ENCODE measurements at regions not wholly inside any gene's neighbourhood (a gene's known extent, or its start where the extent isn't known, plus 50 kb on each side); places are given as distances from the start of the nearest gene placed in this dataset.

DNA sequence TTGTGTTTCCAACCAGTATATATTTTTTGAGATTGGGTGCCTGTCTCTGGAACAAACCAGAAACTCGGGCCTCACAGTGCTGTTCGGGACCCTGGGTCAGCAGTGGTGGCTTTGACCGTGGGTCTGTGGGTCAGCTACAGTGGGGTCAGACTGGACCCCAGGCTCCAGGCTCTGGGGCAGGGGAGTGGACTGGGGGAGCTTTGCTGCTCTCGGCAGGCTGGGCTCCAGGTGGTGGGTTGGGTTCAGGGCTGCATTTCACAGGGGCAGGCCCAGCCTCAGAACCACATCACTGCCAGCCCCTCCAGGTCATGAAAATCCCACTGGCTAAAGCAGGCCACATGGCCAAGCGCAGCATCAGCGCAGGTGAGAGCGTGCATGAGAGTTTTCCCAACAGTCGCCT lies 1279.3 kb downstream of the BRD1 start:
- no peak for DNase-seq

DNA sequence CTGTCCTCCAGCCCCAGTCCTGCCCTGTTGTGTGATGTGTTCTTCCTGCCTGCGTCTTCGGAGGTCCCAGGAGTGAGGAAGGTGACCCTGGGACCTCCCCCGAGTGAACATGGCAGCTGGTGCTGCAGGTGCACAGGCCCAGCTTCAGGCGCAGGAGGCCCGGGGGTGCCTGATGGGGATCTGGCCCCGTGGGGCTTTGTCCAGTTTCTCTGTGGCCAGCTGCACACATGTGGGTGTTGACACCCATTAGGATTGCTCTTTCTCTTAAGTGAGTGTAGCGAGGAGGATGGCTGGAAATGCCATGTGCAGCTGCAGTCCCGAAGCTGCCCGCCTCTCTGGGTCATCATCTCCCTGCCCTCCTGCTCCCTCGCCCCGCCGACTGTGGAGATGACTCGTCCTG lies 1279.7 kb downstream of the BRD1 start:
- no peak for DNase-seq

DNA sequence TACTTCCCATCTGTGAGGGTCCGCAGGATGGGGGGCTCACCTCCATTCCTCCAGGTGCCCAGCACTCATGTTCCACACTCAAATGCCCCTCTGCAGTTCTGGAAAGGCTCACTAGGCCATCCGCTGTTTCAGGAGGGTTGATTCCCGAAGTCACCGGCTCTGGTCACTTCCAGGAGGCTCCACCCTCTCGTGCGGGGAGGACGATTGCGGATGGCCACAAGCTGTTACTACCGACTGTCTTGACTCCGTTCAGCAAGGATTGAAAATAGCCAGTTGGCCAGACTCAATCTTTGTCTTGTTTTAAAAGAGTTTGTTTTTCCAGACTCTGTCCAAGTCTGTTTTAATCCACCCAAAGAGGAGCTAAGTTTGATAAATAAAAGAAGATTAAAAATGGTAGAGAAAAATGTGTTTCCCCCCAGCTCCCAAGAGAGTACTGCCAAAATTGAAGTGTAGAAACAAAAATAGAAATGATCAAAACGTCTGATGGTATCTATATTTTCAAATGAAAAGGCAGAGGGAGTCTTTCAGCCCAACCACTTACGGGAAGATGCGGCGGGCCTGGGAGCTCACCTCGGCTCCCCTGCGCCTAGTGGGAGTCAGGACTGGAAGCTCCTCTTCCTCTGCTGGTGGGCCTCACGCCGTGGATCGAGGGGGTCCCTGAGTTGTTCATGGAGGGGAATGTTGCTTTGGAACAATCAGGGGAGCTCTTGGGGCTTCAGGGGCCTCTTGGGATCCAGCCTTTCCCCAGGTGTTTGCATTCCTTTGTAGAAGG lies 1280.8 kb downstream of the BRD1 start:
- DNase-seq: no peak

DNA sequence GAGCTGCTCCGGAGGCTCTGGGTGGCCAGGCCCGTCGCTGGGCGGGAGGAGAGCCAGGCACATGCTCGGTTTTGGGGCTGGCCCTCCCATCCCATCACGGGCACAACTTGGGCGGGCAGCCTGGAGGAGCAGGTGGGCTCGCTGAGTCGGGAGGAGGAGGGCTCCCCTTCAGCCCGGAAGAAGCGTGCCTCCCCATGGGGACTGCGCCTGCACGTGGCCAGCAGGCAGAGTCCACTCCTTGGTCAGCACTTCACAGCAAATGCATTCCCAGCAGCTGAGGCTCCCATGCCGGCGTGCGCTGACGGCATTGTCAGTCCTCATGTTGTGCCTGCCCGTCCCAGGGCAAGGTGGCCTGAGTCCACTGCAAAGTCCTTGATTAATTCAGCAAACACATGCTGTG lies 1281.7 kb downstream of the BRD1 start:
- no peak for DNase-seq

DNA sequence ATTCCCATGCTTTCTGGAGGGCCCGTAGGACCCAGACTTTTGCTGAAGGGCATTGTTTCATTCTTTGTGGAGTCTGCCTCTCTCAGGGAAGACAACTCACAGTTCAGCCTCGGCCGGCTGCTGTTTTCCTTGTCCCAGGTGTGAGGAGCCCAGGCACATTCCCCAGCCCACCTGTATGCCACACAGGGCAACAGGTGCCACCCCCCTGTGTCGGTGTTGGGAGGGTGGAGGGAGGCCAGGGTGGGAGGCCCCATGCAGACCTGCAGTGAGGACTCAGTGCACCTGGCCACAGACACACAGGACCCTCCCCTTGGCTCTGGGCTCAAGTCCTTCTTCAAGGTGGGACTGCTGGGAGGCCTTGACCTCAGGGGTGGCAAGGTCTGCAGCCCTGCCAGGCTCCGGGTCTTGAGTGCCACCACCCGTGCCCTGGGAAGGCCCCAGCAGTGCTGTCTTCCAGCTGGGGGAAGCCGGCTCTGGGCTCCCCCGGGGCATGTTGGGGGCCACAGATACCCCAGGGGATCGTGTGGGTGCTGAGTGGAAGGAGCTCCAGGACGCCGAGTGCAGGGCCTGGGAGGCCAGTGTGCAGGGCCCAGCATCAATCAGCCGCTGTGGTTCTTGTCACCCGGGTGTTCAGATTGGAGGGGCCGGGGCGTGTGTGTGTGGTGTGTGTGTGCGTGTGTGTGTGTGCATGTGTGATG lies 1286.1 kb downstream of the BRD1 start:
- no peak for DNase-seq

DNA sequence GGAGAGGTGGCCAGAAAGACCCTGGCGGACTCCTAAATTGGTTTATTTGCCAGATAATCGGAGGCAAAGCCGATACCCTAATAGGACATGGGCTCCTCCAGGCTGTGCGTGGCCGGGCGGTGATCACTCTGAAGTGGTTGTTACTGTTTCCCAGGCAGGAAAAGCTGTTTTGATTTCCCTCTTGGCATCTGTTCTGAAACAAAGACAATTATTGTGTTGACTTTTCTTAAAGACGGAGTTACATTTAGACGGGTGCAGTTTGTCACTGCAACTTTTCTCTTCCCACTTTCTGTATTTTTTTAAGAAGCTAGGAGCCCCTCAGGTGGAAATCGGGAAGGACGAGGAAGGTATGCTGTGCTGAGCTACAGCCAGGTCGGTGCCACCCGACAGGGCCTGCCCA lies 1288.4 kb downstream of the BRD1 start:
- DNase-seq: no peak

DNA sequence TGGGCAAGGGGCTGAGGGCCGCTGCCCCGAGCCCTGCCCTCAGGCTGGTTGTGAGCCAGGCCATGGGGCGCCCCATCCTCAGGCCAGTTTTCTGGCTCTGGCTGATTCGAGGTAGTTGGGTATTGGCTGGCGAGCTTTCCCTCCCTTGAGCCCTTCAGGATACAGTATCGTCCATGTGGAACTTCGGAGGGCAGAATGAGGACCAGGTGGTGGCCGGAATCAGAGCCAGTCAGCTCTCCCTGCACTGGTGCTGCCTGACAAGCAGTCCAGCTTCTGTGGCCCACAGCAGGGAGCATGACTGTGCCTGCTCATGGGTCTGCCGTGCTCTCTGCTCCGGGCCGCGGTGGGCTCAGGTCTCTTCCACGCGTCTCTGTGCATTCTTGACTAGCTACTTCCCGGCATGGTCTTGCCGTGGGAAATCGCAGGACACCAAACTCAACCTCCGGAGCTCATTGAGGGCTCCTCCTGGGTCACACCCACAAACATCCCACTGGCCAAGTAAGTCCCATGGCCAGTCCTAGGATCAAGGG lies 1289.3 kb downstream of the BRD1 start:
- no peak for DNase-seq

DNA sequence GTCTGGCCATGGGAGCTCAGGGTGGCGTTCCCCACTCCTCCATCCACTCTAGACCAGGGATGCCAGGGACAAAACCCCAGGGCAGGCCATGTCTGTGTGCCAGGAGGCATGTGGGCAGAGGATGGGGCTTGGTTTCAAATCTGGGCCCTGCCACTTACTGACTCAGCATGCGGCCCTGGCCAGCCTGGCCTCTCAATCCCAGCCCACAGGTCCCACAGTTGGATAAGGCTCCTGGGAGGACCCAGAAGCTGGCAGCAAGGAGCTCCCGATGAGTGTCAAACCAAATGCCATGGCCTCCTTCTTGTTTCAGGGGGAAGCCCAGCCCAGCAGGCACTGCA lies 1290.4 kb downstream of the BRD1 start:
- no peak for DNase-seq

DNA sequence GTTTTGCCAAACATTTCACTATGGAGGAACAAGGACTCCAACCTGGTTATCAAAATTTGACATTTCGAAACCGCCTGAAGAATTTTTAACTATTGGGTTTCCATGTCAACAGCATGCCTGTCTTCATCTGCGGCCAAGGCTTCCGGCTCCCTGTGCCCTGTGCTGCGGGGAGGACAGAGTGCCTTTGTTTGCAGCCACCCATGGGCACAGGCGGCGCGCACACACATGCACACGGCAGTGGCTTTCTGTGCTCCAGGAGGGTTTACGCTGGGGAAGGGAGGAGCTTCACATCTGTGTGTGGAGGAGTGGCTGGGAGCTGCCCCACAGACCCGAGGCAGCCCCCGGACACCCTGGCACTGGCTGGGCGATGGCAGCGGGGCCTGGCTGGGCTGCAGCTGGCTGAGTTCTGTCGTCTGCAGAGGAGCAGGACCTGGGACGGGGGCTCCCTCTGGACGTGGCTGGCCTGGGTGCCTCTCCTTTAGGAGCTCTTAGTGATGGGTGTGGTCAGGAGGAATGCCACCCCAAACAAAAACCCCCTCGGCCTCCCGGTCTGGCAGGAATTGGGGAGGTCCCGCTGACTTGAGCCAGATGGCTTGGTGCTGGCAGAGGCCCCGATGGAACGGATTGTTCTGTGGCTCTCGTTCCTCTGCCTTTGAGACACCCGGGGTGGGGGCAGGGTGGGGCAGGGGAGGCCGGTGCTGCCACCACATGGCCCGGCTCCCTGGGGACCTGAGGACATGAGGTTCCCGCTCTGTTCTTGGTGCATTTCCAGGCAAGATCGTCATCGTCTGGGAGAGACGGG lies 1290.9 kb downstream of the BRD1 start:
- no peak for DNase-seq

DNA sequence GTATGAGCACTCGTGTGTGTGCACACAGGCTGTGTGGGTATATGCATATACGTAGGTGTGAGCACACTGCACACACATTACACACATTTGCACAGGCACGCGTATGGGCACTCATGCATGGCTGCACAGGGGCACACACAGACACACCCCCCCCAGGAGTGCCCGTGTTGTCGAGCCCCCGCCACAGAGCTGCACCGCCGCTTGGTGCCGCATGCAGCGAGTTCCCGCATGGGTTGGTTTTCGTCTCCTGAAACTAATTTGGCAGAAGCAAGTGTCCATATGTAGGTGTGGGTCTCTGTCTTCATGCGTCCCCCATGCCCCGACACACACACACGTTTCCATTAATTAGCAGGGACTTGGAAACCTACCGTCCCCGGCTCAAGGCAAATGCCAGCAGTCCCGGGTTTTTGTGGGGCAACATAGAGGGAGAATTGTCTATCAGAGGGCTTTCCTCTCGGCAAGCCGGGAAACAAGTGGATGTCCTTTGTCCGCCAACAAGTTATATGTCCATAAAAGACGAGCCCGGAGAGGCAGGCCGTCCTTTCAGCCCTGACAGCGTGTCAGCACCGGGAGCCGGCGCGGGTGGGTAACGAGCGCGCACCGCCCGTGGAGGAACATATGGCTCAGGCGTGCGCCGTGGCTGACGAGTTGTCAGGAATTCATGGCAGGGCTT lies 1291.7 kb downstream of the BRD1 start:
- DNase-seq: no peak

DNA sequence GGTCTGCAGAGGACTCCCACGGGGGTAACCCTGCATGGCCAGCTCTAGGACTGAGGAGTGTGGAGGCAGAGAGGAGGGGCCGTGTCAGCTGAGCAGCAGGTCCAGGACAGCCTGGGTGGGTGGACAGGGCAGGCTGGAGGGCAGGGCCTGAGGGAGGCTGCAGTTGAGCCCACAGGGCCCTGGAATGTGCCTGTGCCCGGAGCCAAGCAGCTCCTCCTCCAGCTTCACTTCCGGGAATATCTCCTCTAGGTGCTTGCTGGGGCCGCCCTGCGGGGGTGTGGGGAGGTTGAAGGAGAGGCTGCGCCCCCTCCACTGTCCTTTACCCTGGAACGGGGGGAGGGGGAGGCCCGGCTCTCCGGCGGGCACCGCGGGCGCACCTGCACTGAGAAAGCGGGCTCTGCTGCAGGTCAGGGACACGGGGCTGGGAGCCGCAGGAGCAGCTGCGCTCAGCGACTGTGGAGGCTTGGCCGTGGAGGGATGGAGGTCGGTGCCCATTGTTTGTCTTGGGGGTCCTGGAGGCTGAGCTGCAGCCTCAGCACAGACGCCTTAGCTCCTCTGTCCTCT lies 1293.2 kb downstream of the BRD1 start:
- DNase-seq: no peak

DNA sequence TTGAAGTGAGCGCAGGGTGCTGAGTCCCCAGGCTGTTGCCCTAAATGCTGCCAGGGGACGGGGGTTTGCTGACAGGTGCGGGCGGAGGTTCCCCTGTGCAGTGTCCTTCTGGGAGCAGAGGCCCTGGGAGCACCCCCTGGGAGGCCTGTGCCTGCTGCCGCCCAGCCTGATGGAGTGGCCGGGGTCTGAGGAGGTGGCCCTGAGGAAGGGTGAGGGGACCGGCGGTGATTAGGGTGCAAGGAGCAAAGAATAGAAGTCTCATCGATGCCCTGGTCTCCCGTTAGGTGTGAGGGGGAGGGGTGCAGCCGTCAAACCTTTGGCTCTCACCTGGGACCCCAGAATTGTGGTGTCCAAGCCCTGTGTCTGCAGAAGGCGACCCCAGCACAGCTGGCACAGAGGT lies 1294.7 kb downstream of the BRD1 start:
- DNase-seq: no peak

DNA sequence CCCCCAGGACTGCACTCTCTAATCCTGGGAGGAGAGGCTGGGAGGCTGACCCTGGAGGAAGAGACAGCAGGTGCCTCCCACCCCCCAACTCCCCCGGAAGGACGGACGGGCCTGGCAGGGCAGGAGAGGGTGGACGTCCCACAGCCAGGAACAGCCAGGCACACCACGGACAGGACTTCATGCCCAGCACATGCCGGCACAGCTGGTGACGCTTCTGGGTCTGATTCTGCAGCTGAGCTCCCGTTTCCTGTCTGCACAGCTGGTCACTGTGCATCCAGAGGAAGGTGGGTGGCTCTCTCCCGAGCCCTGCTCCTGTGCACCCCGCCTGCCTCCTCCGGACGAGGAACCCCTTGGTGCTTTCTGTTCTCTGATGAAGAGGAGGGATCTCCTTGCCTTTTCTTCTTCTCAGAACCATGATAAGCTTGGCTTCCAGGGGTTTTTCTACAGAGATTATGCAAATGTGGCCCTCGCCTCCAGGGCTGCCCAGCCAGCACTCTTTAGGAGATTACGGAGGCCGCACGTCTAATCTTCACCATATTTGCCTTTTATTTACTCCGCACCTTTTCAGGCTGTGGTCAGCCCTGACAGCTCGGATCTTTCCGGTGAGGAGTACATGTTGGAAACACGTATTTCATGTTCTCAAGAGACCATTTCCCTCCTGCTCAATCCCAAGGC lies 1295.8 kb downstream of the BRD1 start:
- DNase-seq: no peak

DNA sequence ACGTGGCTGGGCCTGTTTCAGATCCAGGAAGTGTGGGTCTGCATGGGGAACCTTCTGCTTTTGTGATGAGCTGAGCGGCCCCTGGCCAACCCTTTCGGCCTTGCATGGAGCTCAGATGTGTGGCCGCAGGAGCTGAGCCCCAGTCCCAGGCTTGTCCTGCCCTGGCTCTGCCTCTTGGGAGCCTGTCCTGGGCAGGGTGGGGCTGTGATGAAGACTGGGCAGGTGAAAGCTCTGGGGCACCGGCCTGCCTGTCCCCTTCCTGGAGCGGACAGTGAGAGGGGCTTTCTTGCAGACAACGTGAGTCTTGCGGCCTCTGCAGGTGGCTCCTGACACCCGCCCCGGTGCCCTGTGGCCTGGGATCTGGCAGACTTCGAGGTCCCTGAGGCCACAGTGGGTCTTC lies 1296.6 kb downstream of the BRD1 start:
- DNase-seq: no peak

DNA sequence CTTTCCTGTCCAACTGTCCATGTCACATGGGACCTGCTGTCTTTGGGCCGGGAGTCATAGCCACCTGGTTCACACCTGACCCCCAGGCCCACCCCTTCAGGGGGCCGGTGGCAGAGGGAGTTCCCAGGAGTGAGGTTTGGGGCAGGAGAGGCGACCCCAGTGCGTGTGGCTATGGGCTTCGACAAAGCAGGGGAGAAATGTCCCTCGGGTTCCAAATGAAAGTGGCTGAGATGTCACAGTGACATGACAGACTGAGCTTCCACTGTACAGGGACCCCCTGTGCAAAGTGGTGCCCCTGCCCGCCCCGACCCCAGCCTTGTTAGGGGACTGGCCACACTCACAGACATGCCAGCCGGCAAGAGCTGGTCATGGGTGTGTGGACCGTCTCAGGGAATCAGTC lies 1297.0 kb downstream of the BRD1 start:
- no peak for DNase-seq

DNA sequence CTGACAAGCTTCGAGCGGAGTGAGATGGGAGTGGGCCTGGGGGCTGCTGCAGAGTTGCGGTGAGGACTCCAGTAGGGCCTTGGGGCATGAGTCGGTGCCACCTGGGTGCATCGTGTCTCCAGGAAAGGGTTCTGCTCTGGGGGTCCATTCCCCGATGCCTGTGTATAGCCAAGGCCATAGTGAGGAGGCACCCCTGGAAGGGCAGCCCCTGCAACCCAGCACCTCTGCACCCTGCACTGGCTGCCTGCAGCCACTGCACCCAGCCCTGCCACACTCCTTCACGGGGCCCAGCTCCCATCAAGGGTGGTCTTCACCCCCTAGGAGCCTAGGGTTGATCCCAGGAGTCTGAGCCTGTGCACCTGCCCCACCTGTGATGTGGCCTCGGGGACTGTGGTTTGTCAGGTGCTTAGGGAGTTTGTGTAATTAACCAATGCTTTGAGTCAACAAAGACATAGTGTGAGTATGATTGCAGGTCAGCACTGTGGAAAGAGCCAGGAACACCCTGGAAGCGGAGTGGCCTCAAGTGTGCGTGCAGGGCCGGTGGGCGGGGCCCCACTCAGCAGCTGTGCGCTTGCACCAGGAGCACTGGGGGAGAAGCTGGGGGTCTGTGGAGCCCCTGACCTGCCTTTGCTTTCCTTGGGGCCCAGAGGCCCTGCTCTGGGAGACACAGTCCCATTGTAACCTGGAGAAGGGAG lies 1299.3 kb downstream of the BRD1 start:
- DNase-seq: no peak

DNA sequence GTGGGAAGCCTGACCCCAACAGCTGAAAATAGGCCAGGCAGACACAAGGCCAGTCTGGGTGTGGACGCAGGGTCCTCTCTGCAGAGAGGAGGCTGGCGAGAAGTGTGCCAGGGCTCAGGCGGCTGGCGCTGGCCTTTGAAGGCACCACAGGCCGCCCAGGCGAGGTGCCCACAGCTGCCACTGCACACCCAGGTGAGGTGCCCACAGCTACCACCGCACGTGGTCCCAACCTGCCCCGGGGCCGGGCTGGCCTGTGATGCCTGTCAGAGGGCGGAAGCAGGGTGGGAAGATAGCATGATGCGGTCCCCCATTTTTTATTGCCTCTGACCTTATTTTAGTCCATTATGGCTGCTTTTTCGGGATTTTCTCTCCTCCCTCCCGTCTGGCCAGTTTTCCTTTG lies 1303.9 kb downstream of the BRD1 start:
- DNase-seq: no peak

DNA sequence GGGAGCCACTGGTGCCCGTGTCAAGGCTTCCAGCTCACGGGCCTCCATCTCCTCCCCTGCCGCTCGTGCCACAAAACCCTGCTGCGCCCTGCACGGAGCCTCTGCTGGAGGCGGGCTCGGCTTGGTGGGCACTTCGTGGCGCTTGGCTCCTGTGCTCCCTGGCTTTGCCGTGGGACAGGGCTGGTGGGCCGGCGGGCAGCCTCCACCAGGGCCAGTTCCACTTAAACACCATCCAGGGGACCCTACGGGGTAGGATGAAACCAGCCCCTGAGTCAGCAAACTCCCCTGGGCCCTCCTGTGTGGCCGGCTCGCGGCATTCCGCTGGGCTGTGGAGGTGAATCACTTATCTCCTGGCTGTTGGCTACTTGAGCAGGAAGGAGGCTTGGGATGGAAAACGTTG lies 1304.6 kb downstream of the BRD1 start:
- no peak for DNase-seq

DNA sequence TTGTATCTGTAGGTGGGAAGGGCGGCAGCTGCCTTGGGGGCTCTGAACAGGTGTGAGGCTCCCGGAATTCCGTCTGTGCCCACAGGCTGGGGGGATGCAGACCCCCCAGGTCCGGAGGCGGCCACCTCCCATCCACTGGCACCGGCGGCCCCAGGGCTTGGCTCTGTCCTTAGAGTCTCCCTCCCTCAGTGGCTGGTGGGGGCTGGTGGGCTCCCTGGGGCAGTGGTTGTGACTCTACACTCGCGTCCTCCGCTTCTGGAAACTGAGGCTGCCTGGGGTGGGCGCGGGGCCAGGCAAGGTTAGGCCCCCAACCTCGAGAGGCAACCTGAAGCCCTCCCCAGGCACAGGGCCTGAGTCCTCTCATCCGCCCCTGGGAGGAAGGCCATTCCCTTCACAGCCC lies 1305.4 kb downstream of the BRD1 start:
- DNase-seq: no peak

DNA sequence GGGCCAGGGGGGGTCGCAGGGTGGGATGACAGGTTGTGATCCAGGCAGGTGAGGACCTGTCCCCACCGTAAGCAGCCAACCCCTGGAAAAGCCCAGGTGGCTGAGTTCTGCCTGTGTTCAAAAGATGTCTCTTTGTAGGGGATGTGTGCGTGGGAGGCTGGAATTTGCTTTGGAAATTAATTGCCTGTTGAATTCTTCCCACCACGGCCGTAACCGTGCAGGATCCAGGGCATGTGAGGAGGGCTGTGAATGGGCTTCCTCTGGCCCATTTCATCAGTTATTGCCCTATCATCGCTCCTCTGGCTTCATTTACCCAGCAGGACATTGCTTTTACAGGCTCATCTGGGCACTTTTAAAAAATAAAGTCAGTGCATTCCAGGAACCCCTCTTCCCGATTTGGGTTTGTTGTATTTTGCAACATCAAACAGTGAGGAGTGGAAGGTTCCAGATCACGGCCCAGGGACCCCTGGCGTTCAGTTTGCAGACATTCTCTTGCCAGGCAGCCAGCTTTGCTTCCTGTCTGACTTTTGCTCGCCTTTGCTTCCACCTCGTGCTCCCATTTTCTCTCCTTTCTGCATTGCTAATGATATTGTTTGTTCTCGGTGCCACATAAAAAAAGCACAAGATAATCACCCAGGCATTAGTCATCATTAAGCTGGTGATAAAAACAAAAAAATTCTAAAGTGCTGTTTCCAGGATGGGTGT lies 1306.6 kb downstream of the BRD1 start:
- DNase-seq: no peak

DNA sequence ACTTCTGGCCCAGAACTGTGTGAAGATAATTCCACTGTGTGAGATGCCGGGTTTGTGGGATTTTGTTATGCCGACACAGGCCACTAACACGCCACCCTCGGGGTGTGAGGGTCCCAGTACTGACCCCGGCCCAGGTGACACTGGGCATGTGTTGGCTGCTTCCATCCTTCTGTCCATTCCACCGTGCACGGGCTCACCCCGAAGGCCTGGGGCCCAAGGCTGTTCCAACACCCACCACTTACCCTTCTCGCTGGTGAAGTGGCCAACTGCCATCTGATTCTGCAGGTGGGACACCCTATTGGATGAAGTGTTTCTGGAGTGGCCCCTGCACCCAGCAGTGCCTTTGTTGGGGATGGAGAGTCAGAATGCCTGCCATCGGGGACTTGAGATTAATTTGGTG lies 1307.5 kb downstream of the BRD1 start:
- DNase-seq: no peak
